ENCODE measurements at regions not wholly inside any gene's neighbourhood (a gene's known extent, or its start where the extent isn't known, plus 50 kb on each side); places are given as distances from the start of the nearest gene placed in this dataset.
A peak's percentile ranks its signal among the peaks of the same experiment; 100 is the strongest.

DNA sequence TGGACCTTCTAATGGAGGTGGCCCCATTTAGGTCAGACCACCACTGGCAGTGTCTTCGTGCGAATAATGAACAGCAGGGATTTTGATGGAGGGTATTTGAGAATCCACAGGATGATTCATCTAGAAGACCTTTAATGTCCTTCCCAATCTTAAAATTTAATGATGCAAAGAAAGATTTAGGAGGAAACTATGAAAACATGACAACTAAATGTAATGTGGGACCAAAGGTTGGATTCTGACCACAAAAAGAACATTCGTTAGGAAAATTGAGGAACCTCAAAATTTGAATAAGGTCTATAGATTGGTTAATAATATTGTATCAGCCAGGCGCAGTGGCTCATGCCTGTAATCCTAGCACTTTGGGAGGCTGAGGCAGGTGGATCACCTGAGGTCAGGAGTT lies 78.2 kb upstream of the TMPO start:
- Histone ChIP-seq H3K9me3 (ENCODE audit: control insufficient read depth, low read depth, low read length) (no peaks in the 10 kb centered on the region), H3K4me3 (ENCODE audit: low read length) (no peak overlapping the region), H3K27ac (ENCODE audit: low read length) (no peak overlapping the region), H3K4me1 (ENCODE audit: control insufficient read depth, insufficient read depth, low read length) (no peaks in the 10 kb centered on the region), H3K36me3 (ENCODE audit: control insufficient read depth, insufficient read depth, low read length) (no peaks in the 10 kb centered on the region), H3K27me3 (ENCODE audit: control insufficient read depth, insufficient read depth, low read length) (no peaks in the 10 kb centered on the region)
- 100% methylated on average over 1 of the region's 4 CpGs for WGBS (ENCODE audit: insufficient coverage, low lambda C conversion rate)
- DNase-seq = no peak

DNA sequence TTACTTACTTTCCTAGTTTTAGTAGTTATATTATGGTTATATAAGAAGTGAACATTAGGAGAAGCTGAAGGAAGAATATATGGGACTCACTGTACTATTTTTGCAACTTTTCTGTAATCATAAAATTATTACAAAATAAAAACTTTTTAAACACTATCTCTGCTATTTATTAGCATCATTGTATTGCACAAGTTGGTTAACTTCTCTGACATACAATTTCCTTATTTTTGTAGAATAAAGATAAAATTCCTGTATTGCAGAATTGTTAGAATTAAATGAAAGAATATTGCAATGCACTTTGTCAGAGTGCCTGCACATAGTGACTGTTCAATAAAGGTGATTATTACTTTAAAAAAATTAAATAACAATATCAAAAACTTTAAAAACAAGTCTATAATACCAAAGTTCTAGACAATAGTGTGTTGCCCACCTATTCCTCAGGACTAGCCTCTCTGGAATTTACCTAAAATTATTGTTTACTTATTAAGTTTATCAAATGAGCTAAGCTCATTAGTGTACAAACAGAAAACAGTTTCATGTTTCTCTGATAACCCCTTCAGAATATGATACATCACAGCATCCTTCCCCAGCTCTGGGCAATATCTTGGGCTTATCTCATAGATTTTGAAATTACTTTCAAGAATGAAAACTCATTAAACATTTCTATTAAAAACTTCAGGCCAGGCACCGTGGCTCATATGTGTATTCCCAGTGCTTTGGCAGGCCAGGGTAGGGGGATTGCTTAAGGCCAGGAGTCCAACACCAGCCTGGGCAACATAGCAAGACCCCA lies 77.4 kb upstream of the TMPO start:
- no peak overlapping the region for H3K27ac ChIP-seq (ENCODE audit: low read length)
- no CpG with 5 or more reads among the region's 1 CpG for WGBS (ENCODE audit: insufficient coverage, low lambda C conversion rate)
- no peaks in the 10 kb centered on the region for H3K9me3 ChIP-seq (ENCODE audit: control insufficient read depth, low read depth, low read length)
- H3K27me3 ChIP-seq (ENCODE audit: control insufficient read depth, insufficient read depth, low read length) = no peaks in the 10 kb centered on the region
- DNase-seq = no peak
- no peaks in the 10 kb centered on the region for H3K4me1 ChIP-seq (ENCODE audit: control insufficient read depth, insufficient read depth, low read length)
- no peak overlapping the region for H3K4me3 ChIP-seq (ENCODE audit: low read length)
- H3K36me3 ChIP-seq (ENCODE audit: control insufficient read depth, insufficient read depth, low read length) = no peaks in the 10 kb centered on the region

DNA sequence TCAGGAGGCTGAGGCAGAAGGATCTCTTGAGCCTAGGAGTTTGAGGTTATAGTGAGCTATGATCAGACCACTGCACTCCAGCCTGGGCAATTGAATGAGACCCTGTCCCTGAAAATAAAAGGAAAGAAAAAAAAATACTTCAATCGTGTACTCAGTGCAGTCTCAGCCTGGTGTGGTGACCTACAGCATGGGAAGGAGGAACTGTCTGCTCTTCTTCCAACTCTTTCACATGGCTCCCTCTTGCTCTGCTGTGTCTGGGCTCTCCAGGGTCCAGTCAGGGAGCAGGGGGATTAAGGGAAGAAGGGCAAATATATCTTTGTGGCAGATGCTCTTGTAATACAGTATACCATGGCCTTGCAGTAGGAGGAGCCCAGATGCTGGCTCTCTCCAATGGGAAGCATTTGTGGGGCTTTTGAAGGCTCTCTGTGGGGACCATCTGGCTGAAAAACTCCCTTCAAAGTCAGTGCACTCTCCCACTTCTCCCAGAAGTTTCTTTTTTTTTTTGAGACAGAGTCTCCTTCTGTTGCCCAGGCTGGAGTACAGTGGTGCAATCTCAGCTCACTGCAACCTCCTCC lies 76.6 kb upstream of the TMPO start:
- Histone ChIP-seq H3K4me3 (ENCODE audit: low read length) (no peak overlapping the region), H3K4me1 (ENCODE audit: control insufficient read depth, insufficient read depth, low read length) (no peaks in the 10 kb centered on the region), H3K27me3 (ENCODE audit: control insufficient read depth, insufficient read depth, low read length) (no peaks in the 10 kb centered on the region), H3K9me3 (ENCODE audit: control insufficient read depth, low read depth, low read length) (no peaks in the 10 kb centered on the region), H3K36me3 (ENCODE audit: control insufficient read depth, insufficient read depth, low read length) (no peaks in the 10 kb centered on the region), H3K27ac (ENCODE audit: low read length) (no peak overlapping the region)
- no peak for DNase-seq
- WGBS (ENCODE audit: insufficient coverage, low lambda C conversion rate) = no CpG with 5 or more reads among the region's 1 CpG

DNA sequence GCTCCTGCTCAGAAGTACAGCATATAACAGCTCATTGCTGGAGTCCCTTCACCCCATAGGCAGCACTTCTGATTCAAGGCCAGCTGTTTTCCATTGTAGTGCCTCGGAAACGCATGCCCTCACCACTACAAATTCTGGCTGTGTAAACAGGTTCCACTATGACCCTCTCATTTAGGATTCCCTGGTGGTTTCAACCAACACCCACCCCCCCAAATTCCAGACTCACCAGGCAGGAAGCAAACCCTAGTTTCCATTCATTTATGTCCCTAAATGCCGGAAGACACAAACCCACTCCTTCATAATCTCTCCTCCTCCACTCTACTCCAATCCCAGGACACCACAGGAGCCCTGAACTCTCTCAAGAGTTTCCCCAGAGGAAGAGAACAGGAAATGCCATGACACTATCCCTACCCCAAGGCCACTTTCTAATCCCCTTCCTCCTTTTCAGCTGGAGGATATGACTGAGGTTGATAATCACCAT lies 75.9 kb upstream of the TMPO start:
- Histone ChIP-seq H3K27ac (ENCODE audit: low read length) (peak overlapping the region; percentile 31), H3K4me1 (ENCODE audit: control insufficient read depth, insufficient read depth, low read length) (no peaks in the 10 kb centered on the region), H3K9me3 (ENCODE audit: control insufficient read depth, low read depth, low read length) (no peaks in the 10 kb centered on the region), H3K27me3 (ENCODE audit: control insufficient read depth, insufficient read depth, low read length) (no peaks in the 10 kb centered on the region), H3K36me3 (ENCODE audit: control insufficient read depth, insufficient read depth, low read length) (no peaks in the 10 kb centered on the region), H3K4me3 (ENCODE audit: low read length) (no peak overlapping the region)
- no peak for DNase-seq
- 50% methylated on average over 1 of the region's 3 CpGs for WGBS (ENCODE audit: insufficient coverage, low lambda C conversion rate)

DNA sequence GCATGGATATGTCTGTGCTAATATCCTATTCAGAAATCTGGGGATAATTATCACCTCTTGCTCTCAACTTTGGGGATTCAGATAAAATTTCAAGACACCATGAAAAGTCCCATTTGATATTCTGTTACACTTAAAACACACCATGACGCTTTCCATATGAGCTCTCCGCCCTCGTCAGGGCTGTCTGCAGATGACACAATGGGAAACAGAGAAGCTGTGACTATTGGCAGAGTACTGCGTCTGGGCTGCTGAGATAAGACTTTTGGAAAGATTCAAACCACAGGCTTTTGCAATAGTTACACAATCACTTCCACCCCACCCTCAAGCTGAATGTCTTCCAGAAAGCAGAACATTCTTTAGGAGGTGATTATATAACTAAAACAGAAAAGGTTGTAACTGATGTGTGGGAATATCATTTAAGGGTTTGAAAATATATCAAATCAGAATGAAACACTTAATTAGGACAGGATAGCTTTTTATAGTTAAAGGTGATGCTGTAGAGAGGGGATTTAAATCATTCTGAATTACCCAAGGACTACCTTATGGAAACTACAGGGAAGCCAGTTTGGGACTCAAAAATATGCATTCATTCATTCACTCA lies 75.3 kb upstream of the TMPO start:
- Histone ChIP-seq H3K4me3 (ENCODE audit: low read length) (no peak overlapping the region), H3K36me3 (ENCODE audit: control insufficient read depth, insufficient read depth, low read length) (no peaks in the 10 kb centered on the region), H3K9me3 (ENCODE audit: control insufficient read depth, low read depth, low read length) (no peaks in the 10 kb centered on the region), H3K4me1 (ENCODE audit: control insufficient read depth, insufficient read depth, low read length) (no peaks in the 10 kb centered on the region), H3K27me3 (ENCODE audit: control insufficient read depth, insufficient read depth, low read length) (no peaks in the 10 kb centered on the region), H3K27ac (ENCODE audit: low read length) (peak overlapping the region; percentile 31)
- no CpG with 5 or more reads among the region's 4 CpGs for WGBS (ENCODE audit: insufficient coverage, low lambda C conversion rate)
- DNase-seq = peak; percentile 20 to 24

DNA sequence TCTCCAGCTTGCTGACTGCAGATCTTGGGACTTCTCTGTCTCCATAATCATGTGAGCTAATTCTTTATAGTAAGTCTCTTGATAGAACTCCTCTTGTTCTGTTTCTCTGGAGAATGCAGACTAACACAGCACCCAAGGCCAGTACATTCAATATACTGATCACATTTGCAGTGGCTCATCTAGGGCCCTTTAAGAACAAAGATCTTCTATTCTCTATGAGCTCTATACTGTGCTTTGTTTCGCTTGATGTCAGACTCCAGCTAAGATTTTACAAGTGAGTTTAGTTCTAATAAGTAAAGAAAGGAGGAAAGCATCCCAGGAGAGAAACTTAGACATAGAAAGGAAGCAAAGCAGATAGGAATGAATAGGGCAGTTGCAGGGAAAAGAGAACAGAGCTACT lies 69.3 kb upstream of the TMPO start:
- WGBS (ENCODE audit: insufficient coverage, low lambda C conversion rate) = 57% methylated on average over 1 of the region's 1 CpG
- peaks cover 6% of the 10 kb centered on the region for H3K27me3 ChIP-seq (ENCODE audit: control insufficient read depth, insufficient read depth, low read length)
- no peaks in the 10 kb centered on the region for H3K4me1 ChIP-seq (ENCODE audit: control insufficient read depth, insufficient read depth, low read length)
- H3K9me3 ChIP-seq (ENCODE audit: control insufficient read depth, low read depth, low read length) = no peaks in the 10 kb centered on the region
- no peaks in the 10 kb centered on the region for H3K36me3 ChIP-seq (ENCODE audit: control insufficient read depth, insufficient read depth, low read length)
- DNase-seq = no peak
- no peak overlapping the region for H3K27ac ChIP-seq (ENCODE audit: low read length)
- H3K4me3 ChIP-seq (ENCODE audit: low read length) = no peak overlapping the region

DNA sequence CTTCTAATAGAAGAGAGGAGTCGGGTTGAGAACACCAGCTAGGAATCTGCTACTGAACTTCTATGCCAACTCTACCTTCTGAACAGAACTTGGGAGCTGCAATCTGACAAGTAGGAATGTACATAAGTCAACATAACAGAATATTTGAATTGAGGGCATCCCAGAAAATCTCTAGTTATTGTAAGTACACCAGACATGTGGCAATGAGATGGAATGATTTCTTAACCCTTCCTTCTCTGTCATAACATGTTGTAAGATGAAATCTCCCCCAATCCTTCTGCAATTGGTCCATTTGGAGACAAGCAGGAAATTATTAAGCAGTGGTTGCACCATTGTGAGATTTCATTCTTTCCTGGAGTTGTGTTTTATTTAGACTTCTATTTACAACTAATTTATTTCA lies 68.7 kb upstream of the TMPO start:
- no peaks in the 10 kb centered on the region for H3K4me1 ChIP-seq (ENCODE audit: control insufficient read depth, insufficient read depth, low read length)
- DNase-seq = no peak
- no CpG with 5 or more reads among the region's 1 CpG for WGBS (ENCODE audit: insufficient coverage, low lambda C conversion rate)
- peaks cover 6% of the 10 kb centered on the region for H3K27me3 ChIP-seq (ENCODE audit: control insufficient read depth, insufficient read depth, low read length)
- H3K27ac ChIP-seq (ENCODE audit: low read length) = no peak overlapping the region
- no peaks in the 10 kb centered on the region for H3K9me3 ChIP-seq (ENCODE audit: control insufficient read depth, low read depth, low read length)
- no peaks in the 10 kb centered on the region for H3K36me3 ChIP-seq (ENCODE audit: control insufficient read depth, insufficient read depth, low read length)
- H3K4me3 ChIP-seq (ENCODE audit: low read length) = no peak overlapping the region

DNA sequence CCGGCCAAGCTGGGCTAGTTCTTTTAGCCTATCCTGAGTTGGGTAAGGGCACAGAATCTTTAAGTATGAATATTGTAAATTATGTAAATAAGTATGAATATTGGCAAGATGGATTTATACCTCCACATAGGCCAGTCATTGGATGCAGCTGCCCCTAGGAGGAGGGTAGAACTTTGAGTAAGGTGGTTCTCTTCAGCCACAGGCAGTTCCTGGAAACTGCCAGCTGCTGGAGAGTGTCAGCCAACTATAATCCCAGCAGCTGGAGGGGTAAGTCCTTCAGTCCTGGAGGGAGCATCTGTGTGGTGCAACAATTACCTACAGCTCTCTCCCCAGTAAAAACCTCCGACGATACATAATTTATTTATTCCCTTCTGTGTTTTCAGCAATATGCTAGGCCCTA lies 65.8 kb upstream of the TMPO start:
- Histone ChIP-seq H3K4me1 (ENCODE audit: control insufficient read depth, insufficient read depth, low read length) (no peaks in the 10 kb centered on the region), H3K27me3 (ENCODE audit: control insufficient read depth, insufficient read depth, low read length) (peaks cover 6% of the 10 kb centered on the region), H3K36me3 (ENCODE audit: control insufficient read depth, insufficient read depth, low read length) (no peaks in the 10 kb centered on the region), H3K4me3 (ENCODE audit: low read length) (no peak overlapping the region), H3K9me3 (ENCODE audit: control insufficient read depth, low read depth, low read length) (no peaks in the 10 kb centered on the region), H3K27ac (ENCODE audit: low read length) (no peak overlapping the region)
- no CpG with 5 or more reads among the region's 3 CpGs for WGBS (ENCODE audit: insufficient coverage, low lambda C conversion rate)
- DNase-seq = no peak

DNA sequence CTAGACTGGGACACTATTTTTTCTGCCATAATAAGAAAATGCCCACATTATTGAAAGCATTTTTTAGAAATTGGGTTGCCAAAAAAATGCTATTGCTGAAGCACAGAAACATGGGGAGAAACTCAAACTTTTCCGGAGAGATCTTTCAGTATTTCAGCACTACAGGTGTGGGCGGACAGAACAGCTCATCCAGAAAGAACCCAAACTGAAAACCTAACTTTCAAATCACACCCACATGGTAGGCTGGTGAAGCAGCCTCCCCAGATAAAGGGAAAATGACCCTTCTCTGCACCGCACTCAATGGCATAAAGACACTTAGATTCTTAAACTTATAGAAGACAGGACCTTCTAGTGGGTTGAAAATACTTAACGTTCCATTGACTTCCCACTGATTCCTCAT lies 62.3 kb upstream of the TMPO start:
- Histone ChIP-seq H3K4me1 (ENCODE audit: control insufficient read depth, insufficient read depth, low read length) (peaks cover 4% of the 10 kb centered on the region), H3K27ac (ENCODE audit: low read length) (no peak overlapping the region), H3K4me3 (ENCODE audit: low read length) (no peak overlapping the region), H3K36me3 (ENCODE audit: control insufficient read depth, insufficient read depth, low read length) (no peaks in the 10 kb centered on the region), H3K9me3 (ENCODE audit: control insufficient read depth, low read depth, low read length) (no peaks in the 10 kb centered on the region), H3K27me3 (ENCODE audit: control insufficient read depth, insufficient read depth, low read length) (peaks cover 2% of the 10 kb centered on the region)
- DNase-seq = no peak
- no CpG with 5 or more reads among the region's 4 CpGs for WGBS (ENCODE audit: insufficient coverage, low lambda C conversion rate)

DNA sequence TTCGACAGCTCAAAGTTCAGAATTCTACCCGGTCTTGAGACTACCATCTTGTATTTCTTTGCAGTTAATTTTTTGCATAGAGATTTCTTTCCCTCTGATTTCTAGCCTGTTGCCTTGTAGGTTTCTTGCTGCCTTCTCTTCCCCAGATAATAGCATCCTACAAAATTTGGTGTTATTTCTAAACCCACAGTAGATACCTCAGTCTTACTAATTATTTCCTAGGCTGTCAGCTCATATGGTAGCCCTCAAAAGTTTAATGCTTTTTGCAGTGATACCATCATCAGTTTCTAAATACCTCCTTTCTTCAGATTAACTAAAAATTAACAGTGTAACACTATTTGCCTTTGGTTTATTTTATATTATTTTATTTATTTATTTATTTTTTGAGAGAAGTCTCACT lies 61.9 kb upstream of the TMPO start:
- Histone ChIP-seq H3K27ac (ENCODE audit: low read length) (no peak overlapping the region), H3K36me3 (ENCODE audit: control insufficient read depth, insufficient read depth, low read length) (no peaks in the 10 kb centered on the region), H3K9me3 (ENCODE audit: control insufficient read depth, low read depth, low read length) (no peaks in the 10 kb centered on the region), H3K4me1 (ENCODE audit: control insufficient read depth, insufficient read depth, low read length) (peaks cover 4% of the 10 kb centered on the region), H3K27me3 (ENCODE audit: control insufficient read depth, insufficient read depth, low read length) (peaks cover 2% of the 10 kb centered on the region), H3K4me3 (ENCODE audit: low read length) (no peak overlapping the region)
- 100% methylated on average over 1 of the region's 2 CpGs for WGBS (ENCODE audit: insufficient coverage, low lambda C conversion rate)
- DNase-seq = no peak

Measured in large intestine (tissue), 3 donors.